MG63 (cell line): ENCODE measurements at regions not wholly inside any gene's neighbourhood (a gene's known extent, or its start where the extent isn't known, plus 50 kb on each side); places are given as distances from the start of the nearest gene placed in this dataset.

Source experiments
- DNase-seq: peaks from one replicate; pipeline ENCODE4 v3.0.0-alpha.2; 2020
- H3K27me3 ChIP-seq: fragments of 250-450 bp; sonication (Bioruptor Pico); 2 replicates; pipeline ENCODE4 v1.5.1; 2020; ENCODE audit warnings: mild to moderate bottlenecking, moderate library complexity
- H3K36me3 ChIP-seq: fragments of 250-450 bp; sonication (Bioruptor Pico); 2 replicates; pipeline ENCODE4 v1.5.1; 2020; ENCODE audit warnings: mild to moderate bottlenecking, moderate library complexity
- H3K4me3 ChIP-seq: fragments of 250-450 bp; sonication (Bioruptor Pico); 2 replicates; pipeline ENCODE4 v1.5.1; 2020; ENCODE audit warnings: mild to moderate bottlenecking, moderate library complexity
- H3K9me3 ChIP-seq: fragments of 250-450 bp; sonication (Bioruptor Pico); 2 replicates; pipeline ENCODE4 v1.5.1; 2020; ENCODE audit warnings: mild to moderate bottlenecking, moderate library complexity

DNA sequence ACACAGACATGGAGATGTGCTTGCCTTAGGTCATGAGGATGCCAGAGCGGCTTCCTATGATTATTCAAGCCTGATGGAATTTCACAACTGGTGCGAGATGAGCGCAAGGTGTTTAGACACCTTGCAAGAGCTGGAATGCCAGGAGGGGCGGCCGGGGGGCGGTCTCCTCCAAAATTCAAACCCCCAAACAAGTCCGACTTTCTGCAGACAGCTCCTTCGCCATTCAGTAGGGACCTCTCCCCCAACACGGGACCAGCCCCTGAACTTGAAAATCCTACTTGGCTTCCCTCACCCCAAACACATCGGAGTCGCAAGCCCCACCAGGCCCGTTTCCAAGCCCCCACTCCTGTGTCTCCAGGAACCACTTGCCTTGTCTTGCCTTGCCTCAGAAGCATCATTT lies 64.8 kb upstream of the ID2 start:
- no peaks in the 10 kb centered on the region for H3K9me3 ChIP-seq
- H3K4me3 ChIP-seq: no peak overlapping the region
- no peaks in the 10 kb centered on the region for H3K36me3 ChIP-seq
- DNase-seq: no peak
- no peaks in the 10 kb centered on the region for H3K27me3 ChIP-seq

DNA sequence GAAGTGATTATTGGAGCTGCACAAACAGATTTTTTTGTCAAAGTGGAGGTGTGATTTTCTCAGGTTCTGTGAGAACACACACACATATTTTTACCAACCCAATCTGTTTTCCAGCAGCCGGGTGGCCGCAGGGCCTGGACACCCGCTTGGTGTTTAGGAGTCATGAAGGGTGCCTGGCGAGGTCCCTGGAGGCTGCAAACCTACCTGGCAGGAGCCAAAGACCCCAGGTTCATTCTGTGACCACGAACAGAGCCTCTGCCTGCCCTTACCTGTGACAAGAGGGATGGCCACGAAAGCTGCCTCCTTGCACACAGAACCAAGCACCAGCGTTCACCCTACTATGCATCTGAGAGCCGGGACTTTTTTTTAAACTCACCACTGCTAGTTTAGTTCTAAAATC lies 64.3 kb upstream of the ID2 start:
- DNase-seq: no peak
- no peaks in the 10 kb centered on the region for H3K9me3 ChIP-seq
- H3K27me3 ChIP-seq: no peaks in the 10 kb centered on the region
- no peak overlapping the region for H3K4me3 ChIP-seq
- H3K36me3 ChIP-seq: no peaks in the 10 kb centered on the region

DNA sequence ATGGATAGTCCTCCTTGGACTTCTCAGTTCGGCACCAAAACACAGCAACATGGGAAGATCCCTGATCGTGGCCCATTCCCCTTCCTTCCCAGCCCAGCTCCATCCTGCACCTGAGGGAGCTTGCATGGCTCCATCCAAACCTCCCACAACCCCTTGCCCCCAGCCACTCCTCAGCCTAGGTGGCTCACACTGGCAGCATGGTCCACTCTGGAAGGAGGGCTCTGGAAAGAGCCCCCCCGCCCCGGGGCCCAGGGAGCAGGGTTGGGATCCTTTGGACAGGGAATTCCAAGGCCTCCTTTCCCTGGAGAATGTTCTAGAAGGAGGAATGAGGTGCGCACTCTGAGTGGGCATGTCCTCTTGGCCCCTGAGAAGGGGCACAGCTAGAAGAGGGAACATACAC lies 62.8 kb upstream of the ID2 start:
- Histone ChIP-seq H3K36me3 (no peaks in the 10 kb centered on the region), H3K9me3 (no peaks in the 10 kb centered on the region), H3K4me3 (no peak overlapping the region), H3K27me3 (no peaks in the 10 kb centered on the region)
- no peak for DNase-seq

DNA sequence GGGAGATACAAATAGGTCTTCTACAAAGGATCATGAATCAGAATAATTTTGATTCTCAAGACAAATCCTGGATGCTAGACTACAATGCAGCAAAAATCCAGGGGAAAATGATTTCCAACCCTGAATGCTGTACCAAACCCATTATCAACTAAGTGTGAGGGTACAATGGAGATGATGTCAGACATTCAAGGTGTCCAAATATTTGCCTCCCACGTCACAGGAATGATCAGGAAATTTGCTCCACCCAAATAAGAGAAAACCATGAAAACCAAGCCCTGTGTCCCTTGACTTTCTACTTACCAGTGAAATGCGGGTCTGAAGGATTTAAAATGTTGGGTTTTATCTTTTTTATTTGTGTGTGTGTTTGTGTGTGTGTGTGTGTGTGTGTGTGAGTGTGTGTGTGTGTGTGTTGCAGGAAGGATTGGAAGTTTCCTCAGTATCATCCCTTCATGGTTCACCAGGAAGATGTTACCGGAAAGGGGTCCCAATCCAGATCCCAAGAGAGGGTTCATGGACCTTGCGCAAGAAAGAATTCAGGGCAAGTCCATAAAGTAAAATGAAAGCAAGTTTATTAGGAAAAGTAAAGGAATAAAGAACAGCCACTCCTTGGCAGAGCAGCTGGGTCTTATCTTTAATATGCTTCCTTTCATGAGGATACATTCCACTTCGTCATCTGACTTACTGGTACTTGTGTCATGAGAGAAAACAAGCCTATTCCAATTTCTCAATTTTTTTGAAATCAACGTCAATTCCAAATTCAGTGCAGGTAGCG lies 61.1 kb upstream of the ID2 start:
- Histone ChIP-seq H3K4me3 (no peak overlapping the region), H3K27me3 (no peaks in the 10 kb centered on the region), H3K36me3 (no peaks in the 10 kb centered on the region), H3K9me3 (no peaks in the 10 kb centered on the region)
- DNase-seq: no peak

DNA sequence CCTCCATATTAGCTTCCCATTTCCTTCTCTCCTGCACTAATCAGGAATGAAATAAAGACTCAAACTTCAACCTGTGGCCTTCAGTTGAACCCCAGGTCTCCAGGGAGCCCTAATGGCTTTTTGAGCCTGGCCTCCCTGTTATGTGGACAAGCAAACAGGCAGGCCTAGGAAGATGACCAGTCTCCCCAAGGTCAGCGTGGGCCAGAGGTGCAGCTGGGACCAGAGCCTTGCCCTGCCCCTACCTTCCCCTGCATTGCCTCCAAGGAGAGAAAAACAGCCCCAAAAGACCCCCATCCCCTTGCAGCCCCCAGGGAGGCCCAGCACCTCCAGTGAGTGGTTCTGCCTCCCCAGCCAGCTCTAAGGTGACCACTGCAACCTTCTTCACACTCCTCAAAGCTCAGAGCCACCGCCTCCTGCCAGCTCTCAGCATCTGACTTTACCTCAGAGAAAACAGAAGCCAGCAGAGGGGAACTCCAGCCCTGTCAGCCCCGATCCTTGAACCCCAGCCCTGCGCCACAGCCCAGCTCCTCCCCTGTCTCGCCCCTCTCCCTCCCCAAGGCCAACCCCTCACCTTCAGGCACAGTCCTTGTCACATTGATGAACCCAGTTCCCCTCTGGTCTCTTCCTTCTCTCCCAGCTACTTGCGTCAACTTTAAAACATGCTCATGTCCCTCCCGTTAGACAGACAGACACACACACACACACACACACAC lies 59.5 kb upstream of the ID2 start:
- H3K27me3 ChIP-seq: no peaks in the 10 kb centered on the region
- no peaks in the 10 kb centered on the region for H3K9me3 ChIP-seq
- no peak overlapping the region for H3K4me3 ChIP-seq
- DNase-seq: no peak
- no peaks in the 10 kb centered on the region for H3K36me3 ChIP-seq

DNA sequence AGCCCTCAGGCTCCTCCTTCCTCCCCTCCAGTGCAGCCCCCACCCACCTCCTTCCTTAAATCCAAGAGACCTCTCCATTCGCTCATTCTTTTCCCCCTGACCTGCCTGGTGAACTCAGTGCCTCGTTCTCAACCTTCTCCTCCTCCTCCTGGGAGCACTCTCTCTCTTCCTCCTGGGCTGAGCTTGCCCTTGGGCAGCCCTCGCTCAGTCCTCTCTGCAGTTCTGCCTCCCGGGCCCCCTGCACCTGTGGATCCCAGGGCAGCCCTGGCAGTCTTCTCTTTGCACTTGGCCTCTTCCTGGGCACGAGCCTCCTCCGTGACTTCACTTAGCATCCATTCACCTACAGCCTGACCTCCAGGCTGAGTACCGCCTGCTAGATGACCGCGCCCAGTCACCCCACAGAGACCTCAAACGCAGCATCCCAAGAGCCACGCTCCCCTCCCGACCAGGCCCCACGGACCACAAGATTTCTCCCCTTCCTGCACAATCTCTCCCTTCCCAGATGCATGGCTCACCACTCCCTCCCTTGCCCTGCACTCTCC lies 58.9 kb upstream of the ID2 start:
- H3K4me3 ChIP-seq: no peak overlapping the region
- H3K27me3 ChIP-seq: no peaks in the 10 kb centered on the region
- no peaks in the 10 kb centered on the region for H3K9me3 ChIP-seq
- no peaks in the 10 kb centered on the region for H3K36me3 ChIP-seq
- DNase-seq: no peak

DNA sequence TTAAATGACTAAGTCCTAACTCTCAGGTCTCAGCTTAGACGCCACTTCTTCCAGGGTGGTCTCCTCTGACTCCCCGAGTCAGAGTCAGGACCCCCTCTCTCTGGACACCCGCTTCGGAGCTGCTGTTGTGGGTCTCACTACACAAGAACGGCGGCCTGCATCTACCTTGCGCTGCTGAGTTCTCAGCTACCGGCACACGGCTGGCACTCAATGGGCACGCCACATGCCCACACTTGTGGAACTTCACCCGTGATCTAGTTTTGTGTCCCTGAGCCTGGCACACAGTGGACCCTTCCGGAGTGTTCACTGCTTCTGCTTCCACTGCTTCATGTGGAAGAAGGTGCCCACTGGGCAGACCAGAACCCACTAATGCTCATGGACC lies 58.3 kb upstream of the ID2 start:
- Histone ChIP-seq H3K9me3 (no peaks in the 10 kb centered on the region), H3K36me3 (no peaks in the 10 kb centered on the region), H3K4me3 (no peak overlapping the region), H3K27me3 (no peaks in the 10 kb centered on the region)
- no peak for DNase-seq

DNA sequence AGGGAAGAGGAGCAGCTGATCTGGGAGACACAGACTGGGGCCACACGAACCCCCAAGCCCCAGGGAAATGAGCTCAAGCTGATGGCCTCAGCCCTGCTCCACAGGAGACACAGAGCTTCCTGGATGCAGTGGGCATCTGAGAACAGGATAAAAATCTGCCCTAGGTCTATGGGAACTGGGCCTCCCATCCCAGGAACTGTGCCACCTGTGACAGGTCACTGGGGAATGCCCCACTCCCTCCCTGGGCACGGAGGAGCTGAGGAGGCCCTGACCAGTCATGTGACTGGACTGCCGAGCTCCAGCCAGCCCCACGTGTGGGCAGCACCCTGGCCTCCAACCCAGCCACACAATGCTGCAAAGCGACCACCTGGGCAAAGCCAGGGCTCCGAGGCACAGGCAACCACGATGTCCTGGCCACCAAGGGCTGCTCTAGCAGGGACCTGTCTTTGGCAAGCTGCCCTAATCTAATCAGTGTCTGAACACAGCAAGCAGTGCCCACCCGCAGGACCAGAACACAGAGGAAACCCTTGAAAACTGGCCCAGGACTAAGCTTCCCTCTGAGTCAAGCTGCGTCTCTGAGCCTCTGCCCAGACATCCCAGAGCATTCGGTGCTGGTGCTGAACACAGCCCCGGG lies 57.8 kb upstream of the ID2 start:
- no peak for DNase-seq

DNA sequence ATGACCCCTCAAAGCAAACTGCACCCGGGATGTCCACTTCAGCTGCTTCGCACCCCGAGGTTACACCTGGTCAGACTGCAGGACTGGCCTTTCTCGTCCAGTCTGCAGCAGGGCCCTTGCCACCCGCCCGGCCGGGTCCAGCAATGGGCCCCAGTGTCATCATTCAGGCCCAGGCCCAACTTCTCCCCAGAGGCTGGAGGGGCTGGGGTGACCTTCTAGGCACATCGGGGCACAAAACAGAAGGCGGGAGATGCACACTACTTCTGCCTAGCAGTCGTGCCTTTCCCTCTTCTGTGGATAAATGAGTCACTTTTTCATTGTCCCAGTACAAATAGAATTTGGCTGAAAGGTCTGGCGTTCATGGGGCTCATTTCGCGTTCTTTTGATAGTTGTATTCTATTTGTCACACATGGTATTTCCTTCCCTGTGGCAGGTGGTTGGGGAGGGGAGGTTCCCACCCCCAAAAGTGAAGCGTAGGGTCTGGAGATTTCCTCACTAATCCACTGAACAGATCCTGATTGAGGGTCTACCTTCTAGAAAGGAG lies 56.9 kb upstream of the ID2 start:
- Histone ChIP-seq H3K4me3 (no peak overlapping the region), H3K9me3 (no peaks in the 10 kb centered on the region), H3K36me3 (no peaks in the 10 kb centered on the region), H3K27me3 (no peaks in the 10 kb centered on the region)
- no peak for DNase-seq

More for the DNA sequence above, 57.8 kb upstream of the ID2 start:
- no peaks in the 10 kb centered on the region for H3K9me3 ChIP-seq
- no peak overlapping the region for H3K4me3 ChIP-seq
- H3K36me3 ChIP-seq: no peaks in the 10 kb centered on the region
- H3K27me3 ChIP-seq: no peaks in the 10 kb centered on the region

DNA sequence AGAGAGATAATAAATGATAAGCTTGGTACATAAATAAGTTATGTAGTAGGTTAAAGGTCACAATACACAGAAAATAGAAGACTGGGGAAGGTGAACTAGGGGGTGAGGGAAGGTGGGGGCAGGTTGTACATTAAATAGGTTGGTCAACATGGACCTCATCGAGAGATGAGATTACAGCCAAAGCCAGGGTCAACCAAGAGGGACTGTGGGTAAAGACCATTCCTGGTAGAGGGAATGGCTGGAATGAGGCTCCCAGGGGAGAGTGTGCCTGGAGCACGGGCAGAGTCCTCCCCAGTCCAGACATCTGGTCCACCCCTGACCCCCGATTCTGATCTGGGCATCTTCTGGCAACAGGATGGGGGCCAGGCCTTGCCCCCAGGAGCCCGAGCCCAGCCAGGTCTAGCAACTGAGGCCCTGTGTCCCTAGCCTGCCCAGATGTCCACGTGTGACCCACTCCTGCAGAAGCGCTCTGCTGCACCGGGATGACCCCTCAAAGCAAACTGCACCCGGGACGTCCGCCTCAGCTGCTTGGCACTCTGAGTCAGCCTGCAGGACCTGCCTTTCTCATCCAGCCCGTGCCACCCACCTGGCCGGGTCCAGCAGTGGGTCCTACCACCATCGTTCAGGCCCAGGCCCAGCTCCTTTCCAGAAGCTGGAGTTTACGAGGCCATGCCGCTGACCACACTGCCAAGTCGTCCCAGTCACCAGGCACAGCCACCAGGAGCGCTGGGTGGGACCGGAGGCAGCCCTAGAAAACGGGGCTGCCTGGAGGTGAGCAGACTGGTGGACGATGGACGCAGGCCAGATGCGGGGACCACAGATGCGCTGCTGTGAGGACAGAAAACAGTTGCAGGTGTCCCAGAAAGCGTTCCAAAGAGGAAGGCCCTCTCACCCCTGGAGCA lies 56.2 kb upstream of the ID2 start:
- DNase-seq: no peak
- Histone ChIP-seq H3K36me3 (no peaks in the 10 kb centered on the region), H3K4me3 (no peak overlapping the region), H3K27me3 (no peaks in the 10 kb centered on the region), H3K9me3 (no peaks in the 10 kb centered on the region)

DNA sequence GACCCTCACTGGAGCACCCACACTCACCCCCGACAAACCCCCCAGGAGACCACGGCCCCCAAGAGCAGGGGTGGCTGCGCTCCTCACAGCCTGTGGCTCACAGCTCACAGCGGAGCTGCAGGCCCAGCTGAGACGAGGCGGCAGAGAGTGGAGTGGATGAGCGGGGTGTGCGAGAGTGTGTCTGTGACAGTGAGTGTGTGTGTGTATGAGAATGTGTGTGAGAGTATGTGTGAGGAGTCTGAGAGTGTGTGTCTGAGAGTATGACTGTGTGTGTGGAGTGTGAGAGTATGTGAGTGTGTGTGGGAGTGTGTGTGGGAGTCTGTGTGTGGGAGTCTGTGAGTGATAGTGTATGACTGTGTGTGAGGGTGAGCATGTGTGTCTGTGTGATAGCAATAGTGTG lies 55.3 kb upstream of the ID2 start:
- no peaks in the 10 kb centered on the region for H3K9me3 ChIP-seq
- no peak overlapping the region for H3K4me3 ChIP-seq
- H3K36me3 ChIP-seq: no peaks in the 10 kb centered on the region
- no peak for DNase-seq
- no peaks in the 10 kb centered on the region for H3K27me3 ChIP-seq

DNA sequence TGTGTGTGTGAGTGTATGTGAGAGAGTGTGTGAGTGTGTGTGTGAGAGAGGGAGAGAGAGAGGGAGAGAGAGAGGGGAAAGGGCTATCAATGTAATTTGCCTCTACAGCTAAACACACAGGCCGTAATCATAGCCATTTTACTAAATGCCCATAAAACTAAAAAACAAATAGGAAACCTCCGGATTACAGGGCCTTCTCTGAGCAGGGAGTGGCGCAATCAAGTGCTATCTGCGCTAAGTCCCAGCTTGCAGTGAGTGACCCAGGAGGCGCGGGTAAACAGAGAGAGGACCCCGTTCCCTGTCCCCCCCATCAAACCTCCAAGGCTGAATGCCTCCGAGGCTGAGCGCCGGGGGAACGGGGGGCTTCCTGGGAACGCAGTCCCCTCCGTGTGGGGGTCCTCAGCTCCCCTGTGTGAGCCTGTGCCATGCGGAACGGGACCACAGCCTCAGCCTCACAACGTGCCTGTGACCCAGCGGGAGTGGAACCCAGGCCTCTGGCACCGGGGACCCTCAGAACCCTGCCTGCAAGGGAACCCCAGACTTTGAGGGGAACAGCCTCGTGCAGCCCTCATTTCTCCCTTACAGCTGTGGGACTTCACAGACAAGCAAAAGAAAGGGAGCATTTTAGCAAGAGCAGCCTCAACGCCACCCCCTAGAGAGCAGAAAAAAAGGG lies 54.7 kb upstream of the ID2 start:
- H3K27me3 ChIP-seq: no peaks in the 10 kb centered on the region
- H3K4me3 ChIP-seq: no peak overlapping the region
- no peaks in the 10 kb centered on the region for H3K36me3 ChIP-seq
- H3K9me3 ChIP-seq: no peaks in the 10 kb centered on the region
- no peak for DNase-seq

DNA sequence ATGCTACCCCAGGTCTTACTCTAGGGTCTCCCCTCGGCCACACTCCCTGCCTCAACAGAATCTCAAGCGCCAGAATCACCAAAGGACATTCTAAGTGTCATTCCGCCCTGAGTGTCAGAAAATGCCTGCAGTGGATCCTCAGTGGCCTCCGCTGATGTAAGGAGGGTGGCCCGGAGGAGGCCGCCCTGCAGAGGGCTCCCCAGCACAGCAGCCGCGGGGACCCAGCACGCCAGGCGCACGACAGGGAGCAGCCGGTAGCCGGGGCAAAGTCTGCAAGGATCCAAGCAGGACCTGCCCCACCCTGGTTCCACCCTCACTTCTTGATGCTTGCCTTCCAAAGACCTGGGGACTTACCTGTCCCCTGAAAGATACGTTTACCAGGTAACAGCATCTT lies 54.2 kb upstream of the ID2 start:
- Histone ChIP-seq H3K36me3 (no peaks in the 10 kb centered on the region), H3K9me3 (no peaks in the 10 kb centered on the region)
- no peak for DNase-seq

DNA sequence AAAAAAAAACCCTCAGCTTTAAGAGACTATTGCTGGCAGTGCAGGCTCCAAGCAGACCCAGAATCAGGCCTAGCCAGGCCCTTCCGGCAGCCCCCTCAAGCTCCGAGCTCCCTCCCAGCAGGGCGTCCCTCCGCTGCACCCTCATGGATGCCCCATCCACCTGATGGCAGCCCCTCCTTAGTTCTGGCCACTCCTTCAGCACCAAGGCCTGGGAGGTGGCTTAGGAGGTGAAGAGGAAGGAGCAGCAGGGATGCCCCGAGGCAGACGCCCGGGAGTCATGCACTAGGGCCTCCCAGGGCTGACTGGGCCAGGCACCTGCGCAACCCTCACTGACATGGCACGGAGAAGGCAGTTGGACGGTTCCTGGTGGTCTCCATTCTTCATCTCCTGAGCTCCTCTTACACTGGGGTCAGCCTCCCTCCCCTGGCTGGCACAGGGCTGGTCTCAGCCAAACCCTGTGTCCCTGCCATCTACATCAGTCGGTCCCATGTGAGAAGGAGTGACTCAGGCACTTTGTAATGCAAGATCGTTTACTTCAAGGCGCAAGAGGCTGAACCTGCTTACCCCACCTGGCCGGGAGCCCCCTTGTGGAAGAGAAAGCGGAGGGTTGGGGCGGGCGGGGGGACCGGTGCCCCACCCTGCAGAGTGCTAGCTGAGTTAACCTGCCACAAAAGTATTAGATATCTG lies 53.5 kb upstream of the ID2 start:
- no peaks in the 10 kb centered on the region for H3K36me3 ChIP-seq
- no peaks in the 10 kb centered on the region for H3K9me3 ChIP-seq
- no peak overlapping the region for H3K4me3 ChIP-seq
- H3K27me3 ChIP-seq: no peaks in the 10 kb centered on the region
- DNase-seq: no peak

More for the DNA sequence above, 54.2 kb upstream of the ID2 start:
- Histone ChIP-seq H3K27me3 (no peaks in the 10 kb centered on the region), H3K4me3 (no peak overlapping the region)

DNA sequence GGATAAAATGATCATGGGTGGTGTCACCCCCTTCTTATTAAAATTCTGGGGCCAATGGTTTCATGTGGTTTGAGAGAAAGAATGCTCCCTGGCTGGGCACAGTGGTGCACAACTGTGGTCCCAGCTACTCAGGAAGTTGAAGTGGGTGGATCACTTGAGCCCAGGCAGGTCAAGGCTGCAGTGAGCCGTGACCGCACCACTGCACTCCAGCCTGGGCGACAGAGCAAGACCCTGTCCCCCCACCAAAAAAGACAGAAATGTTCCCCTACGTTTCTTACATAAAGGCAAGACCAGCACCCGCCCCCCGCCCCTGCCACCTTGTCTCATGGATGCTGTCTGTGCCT lies 53.0 kb upstream of the ID2 start:
- H3K36me3 ChIP-seq: no peaks in the 10 kb centered on the region
- H3K27me3 ChIP-seq: no peaks in the 10 kb centered on the region
- H3K9me3 ChIP-seq: no peaks in the 10 kb centered on the region
- DNase-seq: no peak
- no peak overlapping the region for H3K4me3 ChIP-seq

DNA sequence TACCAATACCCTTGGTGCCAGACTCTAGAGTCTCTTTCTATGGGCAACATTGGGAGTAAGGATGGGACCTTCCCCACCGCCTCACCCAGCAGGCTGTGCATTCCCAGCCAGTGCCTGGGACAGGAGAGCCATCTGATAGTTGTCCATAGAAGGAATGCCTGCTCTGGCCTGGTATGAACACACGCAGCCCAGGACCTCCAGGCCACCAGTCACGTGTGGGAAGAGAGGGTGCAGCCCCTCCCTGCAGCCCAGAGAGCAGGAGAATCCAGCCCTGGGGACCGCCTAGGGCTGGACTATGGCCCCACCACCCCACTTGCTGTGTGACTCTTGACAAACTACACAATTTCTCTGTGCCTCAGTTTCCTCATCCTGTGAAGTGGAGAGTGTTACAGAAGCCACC lies 52.5 kb upstream of the ID2 start:
- H3K36me3 ChIP-seq: no peaks in the 10 kb centered on the region
- no peak overlapping the region for H3K4me3 ChIP-seq
- no peaks in the 10 kb centered on the region for H3K9me3 ChIP-seq
- DNase-seq: no peak
- H3K27me3 ChIP-seq: no peaks in the 10 kb centered on the region
